ENCODE measurements at regions not wholly inside any gene's neighbourhood (a gene's known extent, or its start where the extent isn't known, plus 50 kb on each side); places are given as distances from the start of the nearest gene placed in this dataset.

DNA sequence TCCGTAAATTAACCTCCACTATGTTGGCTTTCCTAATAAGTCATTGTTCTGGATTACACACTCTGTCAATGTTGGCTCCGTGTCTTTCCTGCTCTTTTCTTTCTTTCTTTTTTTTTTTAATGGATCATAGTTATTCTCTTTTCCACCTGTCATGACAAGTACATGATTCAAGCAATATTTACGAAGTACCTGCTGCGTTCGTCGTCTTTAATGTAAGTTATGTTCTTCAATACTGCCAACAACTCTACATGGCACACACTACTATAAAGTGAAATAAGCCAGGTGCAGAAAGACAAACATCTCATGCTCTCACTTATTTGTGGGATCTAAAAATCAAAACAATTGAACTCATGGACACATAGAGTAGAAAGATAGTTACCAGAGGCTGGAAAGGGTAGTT lies 239.1 kb downstream of the SCG2 start:
- TF ChIP-seq, protein P1, sequence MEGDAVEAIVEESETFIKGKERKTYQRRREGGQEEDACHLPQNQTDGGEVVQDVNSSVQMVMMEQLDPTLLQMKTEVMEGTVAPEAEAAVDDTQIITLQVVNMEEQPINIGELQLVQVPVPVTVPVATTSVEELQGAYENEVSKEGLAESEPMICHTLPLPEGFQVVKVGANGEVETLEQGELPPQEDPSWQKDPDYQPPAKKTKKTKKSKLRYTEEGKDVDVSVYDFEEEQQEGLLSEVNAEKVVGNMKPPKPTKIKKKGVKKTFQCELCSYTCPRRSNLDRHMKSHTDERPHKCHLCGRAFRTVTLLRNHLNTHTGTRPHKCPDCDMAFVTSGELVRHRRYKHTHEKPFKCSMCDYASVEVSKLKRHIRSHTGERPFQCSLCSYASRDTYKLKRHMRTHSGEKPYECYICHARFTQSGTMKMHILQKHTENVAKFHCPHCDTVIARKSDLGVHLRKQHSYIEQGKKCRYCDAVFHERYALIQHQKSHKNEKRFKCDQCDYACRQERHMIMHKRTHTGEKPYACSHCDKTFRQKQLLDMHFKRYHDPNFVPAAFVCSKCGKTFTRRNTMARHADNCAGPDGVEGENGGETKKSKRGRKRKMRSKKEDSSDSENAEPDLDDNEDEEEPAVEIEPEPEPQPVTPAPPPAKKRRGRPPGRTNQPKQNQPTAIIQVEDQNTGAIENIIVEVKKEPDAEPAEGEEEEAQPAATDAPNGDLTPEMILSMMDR (IDR thresholded peaks at IDR 0.05), result no peak
- TF ChIP-seq EP300 (IDR thresholded peaks at IDR 0.05) (no peak), POLR2A (IDR thresholded peaks at IDR 0.05; ENCODE audit: low read depth) (no peak), POLR2AphosphoS5 (IDR thresholded peaks at IDR 0.05) (no peak)
